ENCODE measurements at regions not wholly inside any gene's neighbourhood (a gene's known extent, or its start where the extent isn't known, plus 50 kb on each side); places are given as distances from the start of the nearest gene placed in this dataset.

- DNase-seq (ENCODE audit: extremely low read depth, low read depth): no peak
- TF ChIP-seq CTCF (IDR thresholded peaks at IDR 0.05; ENCODE audit: low read depth, low read length): no peak
Measured at GRCh38 chr13:109859216-109859835, 72.9 kb upstream of the IRS2 start.

GRCh38 chr13:109858319-109858718, 71.9 kb upstream of the IRS2 start:
- no peak for DNase-seq (ENCODE audit: extremely low read depth, low read depth)

GRCh38 chr13:109857803-109858202, 71.4 kb upstream of the IRS2 start:
- DNase-seq (ENCODE audit: extremely low read depth, low read depth): no peak
- no peak for TF ChIP-seq CTCF (IDR thresholded peaks at IDR 0.05; ENCODE audit: low read depth, low read length)

More at GRCh38 chr13:109858319-109858718, 71.9 kb upstream of the IRS2 start:
- no peak for TF ChIP-seq CTCF (IDR thresholded peaks at IDR 0.05; ENCODE audit: low read depth, low read length)

- no peak for DNase-seq (ENCODE audit: extremely low read depth, low read depth)
- TF ChIP-seq CTCF (IDR thresholded peaks at IDR 0.05; ENCODE audit: low read depth, low read length): no peak
Measured at GRCh38 chr13:109857325-109857724, 70.9 kb upstream of the IRS2 start.

GRCh38 chr13:109856350-109856749, 70.0 kb upstream of the IRS2 start:
- no peak for DNase-seq (ENCODE audit: extremely low read depth, low read depth)
- no peak for TF ChIP-seq CTCF (IDR thresholded peaks at IDR 0.05; ENCODE audit: low read depth, low read length)

GRCh38 chr13:109853153-109853552, 66.8 kb upstream of the IRS2 start:
- TF ChIP-seq CTCF (IDR thresholded peaks at IDR 0.05; ENCODE audit: low read depth, low read length): no peak

GRCh38 chr13:109846185-109846584, 59.8 kb upstream of the IRS2 start:
- no peak for DNase-seq (ENCODE audit: extremely low read depth, low read depth)
- TF ChIP-seq CTCF (IDR thresholded peaks at IDR 0.05; ENCODE audit: low read depth, low read length): no peak

More at GRCh38 chr13:109853153-109853552, 66.8 kb upstream of the IRS2 start:
- no peak for DNase-seq (ENCODE audit: extremely low read depth, low read depth)
